ENCODE measurements at regions not wholly inside any gene's neighbourhood (a gene's known extent, or its start where the extent isn't known, plus 50 kb on each side); places are given as distances from the start of the nearest gene placed in this dataset.

DNA sequence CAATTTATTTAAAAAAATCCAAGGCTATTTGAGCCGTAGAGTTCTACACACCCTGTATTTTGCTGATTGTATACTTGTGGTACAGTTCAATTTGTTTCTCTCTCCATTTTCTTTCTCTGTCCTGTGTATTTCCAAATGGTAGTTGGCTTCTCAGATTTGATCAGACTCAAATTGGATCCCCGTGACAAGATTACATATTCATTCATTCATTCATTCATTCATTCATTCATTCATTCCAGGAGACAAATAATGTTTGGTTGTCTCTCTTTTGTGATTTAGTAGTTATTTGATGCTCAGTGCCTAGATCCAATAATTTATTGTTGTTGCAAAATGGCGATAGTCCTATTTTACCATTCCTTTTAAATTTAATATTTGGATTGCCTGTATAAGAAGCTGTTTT is 292.8 kb upstream of the RIOK2 start:
- no peak for DNase-seq (ENCODE audit: extremely low read depth, low read depth)
- TF ChIP-seq, protein P1, sequence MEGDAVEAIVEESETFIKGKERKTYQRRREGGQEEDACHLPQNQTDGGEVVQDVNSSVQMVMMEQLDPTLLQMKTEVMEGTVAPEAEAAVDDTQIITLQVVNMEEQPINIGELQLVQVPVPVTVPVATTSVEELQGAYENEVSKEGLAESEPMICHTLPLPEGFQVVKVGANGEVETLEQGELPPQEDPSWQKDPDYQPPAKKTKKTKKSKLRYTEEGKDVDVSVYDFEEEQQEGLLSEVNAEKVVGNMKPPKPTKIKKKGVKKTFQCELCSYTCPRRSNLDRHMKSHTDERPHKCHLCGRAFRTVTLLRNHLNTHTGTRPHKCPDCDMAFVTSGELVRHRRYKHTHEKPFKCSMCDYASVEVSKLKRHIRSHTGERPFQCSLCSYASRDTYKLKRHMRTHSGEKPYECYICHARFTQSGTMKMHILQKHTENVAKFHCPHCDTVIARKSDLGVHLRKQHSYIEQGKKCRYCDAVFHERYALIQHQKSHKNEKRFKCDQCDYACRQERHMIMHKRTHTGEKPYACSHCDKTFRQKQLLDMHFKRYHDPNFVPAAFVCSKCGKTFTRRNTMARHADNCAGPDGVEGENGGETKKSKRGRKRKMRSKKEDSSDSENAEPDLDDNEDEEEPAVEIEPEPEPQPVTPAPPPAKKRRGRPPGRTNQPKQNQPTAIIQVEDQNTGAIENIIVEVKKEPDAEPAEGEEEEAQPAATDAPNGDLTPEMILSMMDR (IDR thresholded peaks at IDR 0.05; ENCODE audit: low read depth, low read length) = no peak

DNA sequence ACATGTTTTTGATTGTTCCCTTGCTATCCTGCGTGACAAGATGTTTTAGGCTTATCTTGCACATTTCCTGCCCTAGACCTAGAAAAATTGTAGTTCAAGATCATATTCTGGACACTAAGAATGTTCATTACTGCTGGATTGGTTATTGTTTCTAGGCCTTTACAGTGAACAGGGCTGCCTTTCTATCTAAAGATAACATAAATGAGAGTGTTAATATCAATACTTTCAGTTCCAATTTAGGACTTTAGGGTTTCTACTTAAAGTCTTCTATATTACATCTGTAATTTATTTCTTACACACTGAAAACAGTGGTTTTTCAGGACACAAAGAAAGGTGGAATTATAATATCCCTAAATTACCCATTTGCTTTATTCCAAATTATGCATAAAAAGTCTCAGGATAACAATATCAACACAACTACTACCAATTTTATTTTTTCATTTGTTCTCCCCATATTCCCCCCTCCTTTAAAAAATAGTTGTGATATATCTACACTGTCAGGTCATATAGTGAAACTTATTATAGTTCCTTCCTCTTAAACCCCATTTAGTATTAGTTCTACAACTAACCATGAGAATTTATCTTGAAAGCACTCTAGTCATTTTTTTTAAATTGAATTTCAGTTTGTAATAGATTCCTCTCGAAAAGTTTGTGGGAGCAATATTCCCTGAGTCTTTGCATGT is 293.9 kb upstream of the RIOK2 start:
- no peak for DNase-seq (ENCODE audit: extremely low read depth, low read depth)
- TF ChIP-seq, protein P1 (IDR thresholded peaks at IDR 0.05; ENCODE audit: low read depth, low read length) = no peak

DNA sequence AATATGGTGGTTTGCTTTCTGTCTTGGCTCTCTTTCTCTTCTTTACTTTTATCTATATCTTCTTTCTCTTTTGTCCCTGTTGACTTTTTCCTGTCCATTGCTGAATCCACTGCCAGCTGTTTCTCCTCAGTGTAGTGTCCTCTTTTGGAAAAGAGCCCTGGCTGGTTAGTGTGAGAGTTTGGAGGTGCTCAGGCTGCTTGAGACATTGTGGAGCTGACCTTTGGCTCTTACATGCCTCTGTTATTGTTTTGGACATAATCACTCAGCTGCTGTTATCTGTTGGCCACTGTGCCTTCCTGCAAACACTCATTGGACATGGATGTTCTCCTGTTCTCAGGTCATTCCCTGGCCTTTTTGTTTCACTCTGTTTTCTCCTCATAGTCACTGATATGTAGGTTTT is 295.4 kb upstream of the RIOK2 start:
- no peak for DNase-seq (ENCODE audit: extremely low read depth, low read depth)
- TF ChIP-seq, protein P1 (IDR thresholded peaks at IDR 0.05; ENCODE audit: low read depth, low read length) = no peak

DNA sequence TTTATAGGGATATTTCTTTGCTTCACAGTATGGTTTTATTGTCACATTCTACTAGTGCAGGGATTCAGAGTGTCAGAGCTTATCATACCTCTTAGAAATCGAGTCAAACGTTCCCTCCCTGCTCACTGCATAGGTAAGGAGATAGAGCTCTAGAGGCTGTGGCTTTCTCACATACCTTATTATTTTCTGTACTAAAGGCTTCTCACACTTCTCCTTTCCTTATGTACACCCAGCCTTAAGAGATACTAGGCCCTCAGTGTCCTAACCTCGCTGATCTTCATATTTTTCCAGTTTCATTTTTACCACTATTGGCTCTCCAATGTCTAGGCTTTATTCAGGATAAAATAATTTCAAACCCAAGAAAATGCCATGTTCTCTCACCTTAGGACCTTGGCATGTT is 297.3 kb upstream of the RIOK2 start:
- no peak for DNase-seq (ENCODE audit: extremely low read depth, low read depth)
- TF ChIP-seq, protein P1 (IDR thresholded peaks at IDR 0.05; ENCODE audit: low read depth, low read length) = no peak

DNA sequence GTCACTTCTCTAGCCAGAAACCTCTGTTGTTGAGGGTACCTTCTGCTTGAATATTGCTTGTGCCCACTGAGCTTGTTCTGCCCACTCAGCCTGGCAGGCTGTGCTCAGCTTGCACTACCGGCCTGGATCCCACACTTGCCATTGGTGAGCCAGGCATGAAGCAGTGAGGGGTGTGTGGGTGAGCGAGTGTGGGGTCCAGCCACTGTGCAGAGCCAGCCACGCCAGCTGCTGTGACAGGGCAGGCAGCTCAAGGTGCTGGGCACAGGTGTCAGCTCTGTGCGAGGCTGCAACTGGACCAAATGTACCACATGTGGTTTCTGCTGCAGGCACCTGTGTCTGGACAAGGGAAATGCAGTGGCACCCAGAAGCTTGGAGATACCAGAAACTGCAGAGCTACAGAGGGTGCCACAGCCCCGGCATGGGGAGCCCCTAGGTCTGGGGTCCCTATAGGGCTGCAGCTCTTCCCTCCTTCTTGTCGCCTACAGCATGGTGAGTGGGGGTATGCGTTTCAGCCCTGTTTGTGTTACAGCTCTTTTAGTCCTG is 305.1 kb upstream of the RIOK2 start:
- no peak for DNase-seq (ENCODE audit: extremely low read depth, low read depth)
- TF ChIP-seq, protein P1 (IDR thresholded peaks at IDR 0.05; ENCODE audit: low read depth, low read length) = no peak

DNA sequence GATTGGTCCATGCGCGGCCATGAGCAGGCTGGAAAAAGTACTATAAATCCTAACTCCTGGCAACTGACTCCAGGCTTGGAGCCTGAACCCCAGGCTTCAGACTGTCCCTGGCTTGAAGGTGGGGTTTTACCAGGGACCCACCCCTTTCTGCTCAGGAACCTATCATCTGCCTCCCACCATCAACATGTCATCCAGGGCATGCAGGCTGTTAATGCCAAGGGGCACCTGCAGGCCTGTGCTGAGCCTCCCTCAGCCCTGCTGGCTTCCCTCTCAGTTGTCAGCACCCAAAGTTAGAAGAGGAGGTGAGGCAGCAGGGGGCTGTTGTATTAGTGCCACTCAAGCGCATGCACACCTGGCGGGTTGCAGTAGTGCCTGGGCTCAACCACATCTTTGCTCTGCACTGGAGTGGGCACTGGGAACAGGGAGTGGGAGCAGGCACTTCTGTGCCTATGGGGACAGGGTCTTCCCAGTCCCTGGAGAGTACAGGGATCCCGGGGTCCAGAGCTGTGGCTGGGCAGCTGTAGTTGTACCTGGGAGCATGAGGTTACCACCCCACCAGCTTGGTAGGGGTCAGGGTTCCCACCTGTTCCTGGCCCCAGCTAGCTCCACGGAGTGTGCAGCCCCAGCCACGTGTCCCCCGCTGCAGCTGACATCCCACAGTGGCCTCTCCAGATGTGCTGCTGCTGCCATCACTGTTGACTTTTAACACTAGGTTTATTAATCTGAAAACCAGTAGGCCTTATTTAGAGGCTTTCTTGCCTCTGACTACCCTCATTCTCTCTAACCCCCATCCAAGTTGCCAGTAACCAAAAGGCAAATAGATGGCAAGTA is 306.2 kb upstream of the RIOK2 start:
- DNase-seq (ENCODE audit: extremely low read depth, low read depth) = no peak
- TF ChIP-seq, protein P1 (IDR thresholded peaks at IDR 0.05; ENCODE audit: low read depth, low read length) = no peak

DNA sequence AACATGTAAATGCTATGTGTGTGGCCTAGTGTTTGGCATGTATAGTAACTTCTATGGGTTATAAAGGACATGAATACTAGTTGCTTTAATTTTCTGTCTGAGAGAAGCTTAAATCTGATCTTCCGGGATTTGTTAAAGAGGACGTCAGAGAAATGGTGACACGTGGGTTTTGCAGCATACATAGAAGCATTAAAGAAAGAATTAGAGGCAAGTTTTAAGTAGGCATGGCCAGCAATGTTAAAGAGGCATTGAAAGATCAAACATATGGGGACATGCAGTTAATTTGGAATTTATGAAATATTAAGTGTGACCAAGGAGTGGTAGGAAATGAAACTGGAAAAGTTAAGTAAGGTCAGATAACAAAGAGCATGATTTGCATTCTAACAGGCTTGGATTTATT is 311.4 kb upstream of the RIOK2 start:
- no peak for DNase-seq (ENCODE audit: extremely low read depth, low read depth)
- TF ChIP-seq, protein P1 (IDR thresholded peaks at IDR 0.05; ENCODE audit: low read depth, low read length) = no peak

Measured in AG09319 (cell line).